GM19467 (cell line): ENCODE measurements at regions not wholly inside any gene's neighbourhood (a gene's known extent, or its start where the extent isn't known, plus 50 kb on each side); places are given as distances from the start of the nearest gene placed in this dataset.

Experiments
- ATAC-seq: cut with Tn5 transposase; IDR thresholded peaks from one replicate; pipeline ENCODE4 v1.9.1; 2021; ENCODE audit warnings: mild to moderate bottlenecking, moderate library complexity; ENCODE audit not compliant: unreplicated experiment

GRCh38 chr1:4306559-4307467 lies 347.6 kb upstream of the AJAP1 start:
- no peak for ATAC-seq

GRCh38 chr1:4307468-4307845 lies 347.0 kb upstream of the AJAP1 start:
- no peak for ATAC-seq

GRCh38 chr1:4307911-4308545 lies 346.4 kb upstream of the AJAP1 start:
- ATAC-seq = no peak

- no peak for ATAC-seq
Observed at GRCh38 chr1:4308806-4309205, 345.6 kb upstream of the AJAP1 start.

GRCh38 chr1:4309676-4310320 lies 344.6 kb upstream of the AJAP1 start:
- ATAC-seq = no peak

DNA sequence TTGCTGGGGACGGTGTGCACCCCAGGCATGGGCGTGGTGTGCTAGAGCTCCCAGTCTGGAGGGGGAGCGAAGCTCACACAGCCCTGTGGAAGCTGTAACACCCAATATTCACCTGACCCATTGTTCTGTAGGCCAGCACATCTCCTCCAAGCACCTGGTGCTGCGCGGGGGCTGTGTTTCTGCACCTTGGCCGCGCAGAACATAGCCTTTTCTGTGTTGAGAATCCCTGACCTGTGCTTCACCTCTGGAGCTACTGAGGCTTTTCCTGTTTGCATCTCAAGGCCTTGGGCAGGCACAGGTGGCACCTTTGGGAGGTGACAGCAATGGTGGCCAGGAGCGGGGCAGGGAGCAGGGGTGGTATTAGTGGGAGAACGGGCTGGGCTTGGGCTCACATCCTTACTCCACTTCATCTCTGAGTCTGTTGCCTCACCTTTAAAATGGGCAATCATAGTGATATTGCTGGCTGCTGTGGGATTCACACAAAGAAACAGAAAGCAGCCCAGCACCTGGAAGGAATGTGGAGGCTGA lies 343.9 kb upstream of the AJAP1 start:
- no peak for ATAC-seq

DNA sequence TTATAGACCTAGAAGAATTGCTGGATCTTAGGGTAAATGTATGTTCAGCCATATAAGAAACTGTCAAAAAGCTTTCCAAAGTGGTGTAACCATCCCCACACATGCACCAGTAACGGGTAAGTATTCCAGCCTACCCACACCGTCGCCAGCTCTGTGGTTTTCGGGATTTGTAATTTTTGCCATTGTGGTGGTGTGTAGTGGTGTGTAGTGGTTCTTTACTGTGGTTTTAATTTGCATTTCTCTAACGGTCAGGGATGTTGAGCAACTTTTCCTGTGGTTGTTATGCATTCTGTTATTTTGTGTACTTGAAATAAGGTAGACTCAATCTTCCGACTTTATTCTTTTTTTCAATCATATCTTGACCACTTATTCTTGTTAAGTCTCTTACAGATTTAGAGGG lies 342.4 kb upstream of the AJAP1 start:
- no peak for ATAC-seq

DNA sequence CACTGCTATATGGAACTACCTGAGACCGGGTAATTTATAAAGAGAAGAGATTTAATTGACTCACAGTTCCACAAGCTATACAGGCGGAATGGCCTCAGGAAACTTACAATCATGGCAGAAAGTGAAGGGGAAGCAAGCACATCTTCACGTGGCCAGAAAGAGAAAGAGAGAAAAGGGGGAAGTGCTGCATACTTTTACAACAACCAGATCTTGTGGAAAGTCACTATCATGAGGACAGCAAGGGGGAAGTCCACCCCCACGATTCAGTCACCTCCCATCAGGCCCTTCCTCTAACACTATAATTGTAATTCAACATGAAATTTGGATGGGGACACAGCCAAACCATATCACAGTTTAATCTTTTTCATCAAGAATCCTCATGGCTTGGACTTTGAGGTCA lies 339.2 kb upstream of the AJAP1 start:
- ATAC-seq = no peak

DNA sequence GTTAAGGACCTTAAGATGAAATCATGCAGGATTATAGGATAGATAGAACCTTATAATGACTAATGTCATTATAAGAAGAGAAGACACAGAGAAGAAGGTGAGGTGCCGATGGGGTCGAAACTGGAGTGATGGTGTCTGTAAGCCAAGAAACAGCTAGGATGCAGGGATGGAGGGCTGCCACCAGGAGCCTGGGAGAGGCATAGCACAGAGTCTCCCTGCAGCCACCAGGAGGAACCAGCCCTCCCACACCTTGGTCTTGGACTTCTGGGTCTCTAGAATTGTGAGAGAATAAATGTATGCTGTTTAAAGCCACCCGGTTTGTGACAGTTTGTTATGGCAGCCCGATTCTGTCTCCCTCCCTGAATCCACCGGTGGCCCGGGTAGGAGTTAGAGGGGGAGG lies 337.2 kb upstream of the AJAP1 start:
- ATAC-seq = no peak

DNA sequence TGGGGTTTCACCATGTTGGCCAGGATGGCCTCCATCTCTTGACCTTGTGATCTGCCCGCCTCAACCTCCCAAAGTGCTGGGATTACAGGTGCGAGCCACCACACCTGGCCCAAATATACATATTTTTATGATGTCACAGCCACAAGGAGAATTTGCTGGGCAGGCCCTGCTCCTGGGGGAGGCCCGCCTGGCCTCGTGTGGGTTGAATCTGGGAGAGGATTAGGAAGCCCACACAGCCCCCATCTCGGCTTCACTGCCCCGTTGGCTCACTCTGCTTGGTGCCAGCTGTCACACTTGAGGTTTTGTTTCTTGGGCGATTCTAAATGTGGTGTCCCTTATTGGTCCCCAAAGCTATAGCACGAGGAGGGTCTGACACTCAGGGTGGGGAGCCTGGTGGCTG lies 335.7 kb upstream of the AJAP1 start:
- no peak for ATAC-seq

GRCh38 chr1:4319496-4319895 lies 334.9 kb upstream of the AJAP1 start:
- no peak for ATAC-seq

DNA sequence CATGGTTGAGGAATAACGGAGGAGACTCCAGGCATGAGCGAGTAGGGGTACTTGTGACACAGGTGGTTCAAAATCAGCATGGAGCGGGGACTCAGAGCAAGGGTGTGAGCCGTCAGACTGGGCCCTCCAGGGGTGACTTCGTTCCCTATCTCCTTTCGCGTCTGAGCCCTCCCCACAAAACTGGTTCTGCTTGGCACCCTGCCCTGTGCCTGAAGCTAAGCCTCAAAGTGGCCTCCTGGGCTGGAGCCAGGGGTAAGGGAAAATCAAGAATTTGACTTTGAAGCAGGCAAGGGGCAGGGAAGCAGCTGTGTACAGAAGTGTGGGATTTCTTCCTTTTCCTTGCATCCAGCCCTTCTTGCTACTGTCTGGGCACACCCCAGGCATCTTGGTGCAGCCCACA lies 331.5 kb upstream of the AJAP1 start:
- ATAC-seq = no peak

- ATAC-seq = no peak
Observed at GRCh38 chr1:4323309-4323708, 331.1 kb upstream of the AJAP1 start.

GRCh38 chr1:4324525-4324924 lies 329.9 kb upstream of the AJAP1 start:
- ATAC-seq = no peak

- ATAC-seq = no peak
Observed at GRCh38 chr1:4327142-4327541, 327.3 kb upstream of the AJAP1 start.

DNA sequence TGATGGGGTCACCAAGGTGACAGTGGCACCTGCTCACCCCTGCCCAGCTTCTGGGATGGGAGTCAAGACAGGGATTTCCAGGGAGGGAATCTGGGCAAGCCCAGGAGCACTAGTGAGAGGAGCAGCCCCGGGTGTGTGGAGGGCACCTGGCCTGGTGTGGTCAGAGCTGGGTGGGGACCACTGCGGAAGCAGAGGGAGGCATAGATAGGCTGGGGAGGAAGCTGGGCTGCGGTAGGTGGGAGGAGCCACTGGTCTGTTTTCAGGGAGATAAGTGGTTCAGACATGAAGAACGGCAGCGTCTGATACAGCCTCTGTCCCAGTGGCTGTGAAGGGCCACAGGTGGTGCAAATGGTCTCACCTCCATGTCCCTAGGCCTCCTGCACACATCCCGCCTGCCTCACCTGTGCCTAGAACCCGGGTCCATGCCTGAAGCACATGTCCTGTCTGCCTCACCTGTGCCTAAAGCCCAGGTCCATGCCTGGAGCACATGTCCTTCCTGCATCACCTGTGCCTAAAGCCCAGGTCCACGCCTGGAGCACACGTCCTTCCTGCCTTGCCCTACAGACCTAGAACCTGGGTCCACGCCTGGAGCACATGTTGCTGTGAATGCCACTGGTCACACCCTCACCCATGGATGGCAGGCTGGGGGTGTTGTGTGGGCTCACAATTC lies 325.9 kb upstream of the AJAP1 start:
- ATAC-seq = no peak

DNA sequence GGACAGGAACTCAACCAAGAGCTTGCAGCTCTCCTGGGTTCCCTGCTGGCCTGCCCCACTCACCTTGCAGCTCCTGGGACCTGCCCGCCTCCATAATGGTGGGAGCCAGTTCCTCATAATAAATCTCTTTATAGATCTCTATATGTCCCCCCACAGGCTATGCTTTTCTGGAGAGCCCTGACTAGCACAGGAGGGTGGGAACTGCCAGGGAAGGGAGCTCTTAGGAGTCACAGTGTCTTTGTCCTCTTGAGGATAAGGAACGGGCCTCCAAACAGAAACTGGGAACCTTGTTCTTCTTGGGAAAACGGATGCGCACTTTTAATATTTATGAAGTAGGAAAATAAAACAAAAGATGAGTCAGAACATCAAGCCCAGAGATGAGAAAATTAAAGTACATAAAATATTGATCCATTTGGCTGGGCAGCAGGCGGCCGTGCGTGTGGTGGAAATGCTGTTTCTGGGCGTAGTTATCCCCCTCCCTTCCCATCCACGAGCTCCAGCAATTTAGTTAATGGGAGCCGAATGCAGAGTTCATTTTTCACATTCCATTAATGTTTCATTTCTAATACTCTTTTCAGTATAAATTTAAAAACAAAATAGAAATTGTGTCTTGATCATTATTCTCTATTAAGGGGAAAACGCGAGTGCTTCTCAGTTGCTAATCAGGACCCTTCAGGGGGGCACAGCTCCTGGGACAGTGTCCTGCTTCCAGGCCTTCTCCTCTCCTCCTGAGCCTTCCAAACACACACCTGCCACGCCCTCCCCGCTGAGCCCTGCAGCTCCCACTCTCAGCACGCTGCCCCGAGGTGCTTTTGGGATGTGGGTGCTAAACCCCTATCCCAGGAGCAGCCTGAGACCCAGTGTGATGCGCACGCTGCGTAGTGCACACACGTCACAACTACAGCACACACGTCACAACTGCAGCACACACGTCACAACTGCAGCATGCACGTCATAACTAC lies 323.3 kb upstream of the AJAP1 start:
- no peak for ATAC-seq

DNA sequence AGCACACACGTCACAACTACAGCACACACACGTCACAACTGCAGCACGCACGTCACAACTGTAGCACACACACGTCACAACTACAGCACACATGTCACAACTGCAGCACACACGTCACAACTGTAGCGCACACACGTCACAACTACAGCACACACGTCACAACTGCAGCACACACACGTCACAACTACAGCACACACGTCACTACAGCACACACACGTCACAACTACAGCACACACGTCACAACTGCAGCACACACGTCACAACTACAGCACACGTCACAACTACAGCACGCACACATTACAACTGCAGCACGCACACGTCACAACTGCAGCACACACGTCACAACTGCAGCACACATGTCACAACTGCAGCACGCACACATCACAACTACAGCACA lies 322.6 kb upstream of the AJAP1 start:
- ATAC-seq = no peak

- ATAC-seq = no peak
Observed at GRCh38 chr1:4336507-4336906, 317.9 kb upstream of the AJAP1 start.

- no peak for ATAC-seq
Observed at GRCh38 chr1:4341421-4341820, 313.0 kb upstream of the AJAP1 start.
